Calu3 (cell line): ENCODE measurements at regions not wholly inside any gene's neighbourhood (a gene's known extent, or its start where the extent isn't known, plus 50 kb on each side); places are given as distances from the start of the nearest gene placed in this dataset.

Experiments
- BruUV-seq: library from RNA; stranded (reverse); fragments of 400-500 nt; replicated peaks from 2 replicates; lab custom pipeline; 2021; lab: Mats Ljungman, UMichigan
- CTCF ChIA-PET: fragments of 300-600 bp; sonication (Branson Sonifier 250); formaldehyde crosslinking; loops from one replicate; lab custom pipeline; 2022; ENCODE audit warnings: antibody characterized with exemption; lab: Charles Lee
- DNase-seq: peaks from one replicate; pipeline ENCODE4 v3.0.0; 2022
- H3K27ac Mint-ChIP-seq: one replicate; pipeline ENCODE4 v1.8.0; 2022; ENCODE audit warnings: mixed read lengths; ENCODE audit not compliant: unreplicated experiment
- H3K27me3 Mint-ChIP-seq: one replicate; pipeline ENCODE4 v1.8.0; 2022; ENCODE audit warnings: mixed read lengths; ENCODE audit not compliant: unreplicated experiment
- H3K36me3 Mint-ChIP-seq: one replicate; pipeline ENCODE4 v1.8.0; 2022; ENCODE audit warnings: mild to moderate bottlenecking, moderate library complexity, mixed read lengths; ENCODE audit not compliant: insufficient read depth, unreplicated experiment
- H3K4me1 Mint-ChIP-seq: one replicate; pipeline ENCODE4 v1.8.0; 2022; ENCODE audit warnings: mild to moderate bottlenecking, low read depth, mixed read lengths; ENCODE audit not compliant: unreplicated experiment
- H3K4me3 Mint-ChIP-seq: one replicate; pipeline ENCODE4 v1.8.0; 2022; ENCODE audit warnings: mild to moderate bottlenecking, low read depth, moderate library complexity, mixed read lengths; ENCODE audit not compliant: unreplicated experiment
- H3K9me3 Mint-ChIP-seq: one replicate; pipeline ENCODE4 v1.8.0; 2022; ENCODE audit warnings: low read depth, mixed read lengths; ENCODE audit not compliant: unreplicated experiment
- CTCF ChIP-seq: fragments of 200-600 bp; IDR thresholded peaks from one replicate; pipeline ENCODE4 v1.8.0; 2022; ENCODE audit warnings: antibody characterized with exemption; ENCODE audit not compliant: unreplicated experiment
- intact Hi-C: fragments of 100-400 bp; cut with micrococcal nuclease; formaldehyde crosslinking; loops from one replicate; pipeline ENCODE4 v1.10.0; 2022; ENCODE audit not compliant: unreplicated experiment

DNA sequence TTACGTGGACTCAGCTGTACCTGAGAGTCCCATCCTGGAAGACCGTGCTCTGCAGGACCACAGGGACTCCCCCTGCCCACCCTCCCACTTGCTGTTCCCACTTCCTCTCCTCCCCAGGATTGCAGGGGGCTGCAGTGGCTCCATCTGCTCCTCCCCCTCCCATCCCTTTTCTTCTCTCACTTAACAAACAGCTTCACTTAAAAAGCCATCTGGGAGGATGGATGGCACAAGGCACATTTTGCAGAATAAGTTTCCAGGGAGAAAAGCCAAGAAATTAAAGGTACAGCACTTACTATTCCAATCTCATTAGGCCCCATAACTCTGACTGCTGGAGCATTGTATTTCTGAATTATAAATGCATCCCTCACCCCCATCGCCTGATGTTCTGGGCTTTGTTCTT lies 458.7 kb downstream of the PTPRU start:
- Mint-ChIP-seq H3K36me3 (no peaks in the 10 kb centered on the region), H3K9me3 (peaks cover 3% of the 10 kb centered on the region), H3K27ac (no peak overlapping the region), H3K27me3 (peaks cover 100% of the 10 kb centered on the region), H3K4me3 (no peak overlapping the region), H3K4me1 (no peaks in the 10 kb centered on the region)
- BruUV-seq = no TSS peak
- CTCF ChIA-PET = interaction anchor here (0.9 to 1.4 kb wide), 2 partner anchors 8 to 685 kb away, joined by 3 read pairs; no protein-coding TSS in a partner anchor
- no peak for TF ChIP-seq CTCF
- intact Hi-C loops = no loop called here
- DNase-seq = no peak

- Mint-ChIP-seq H3K27ac (no peak overlapping the region), H3K4me1 (no peaks in the 10 kb centered on the region), H3K36me3 (no peaks in the 10 kb centered on the region), H3K4me3 (no peak overlapping the region), H3K9me3 (peaks cover 3% of the 10 kb centered on the region), H3K27me3 (peaks cover 100% of the 10 kb centered on the region)
- no peak for DNase-seq
- TF ChIP-seq CTCF = no peak
- BruUV-seq = no TSS peak
- CTCF ChIA-PET = interaction anchor here (0.6 kb wide), 1 partner anchor 51 kb away, joined by 4 read pairs; no protein-coding TSS in a partner anchor
- intact Hi-C loops = no loop called here
Observed at GRCh38 chr1:29691499-29691898, 455.2 kb downstream of the PTPRU start.

- Mint-ChIP-seq H3K4me1 (no peaks in the 10 kb centered on the region), H3K36me3 (no peaks in the 10 kb centered on the region), H3K27ac (no peak overlapping the region), H3K9me3 (peaks cover 3% of the 10 kb centered on the region), H3K4me3 (no peak overlapping the region), H3K27me3 (peaks cover 100% of the 10 kb centered on the region)
- DNase-seq = no peak
- intact Hi-C loops = no loop called here
- CTCF ChIA-PET = no interaction called here
- no peak for TF ChIP-seq CTCF
- BruUV-seq = no TSS peak
Observed at GRCh38 chr1:29690156-29690555, 453.8 kb downstream of the PTPRU start.

- peaks cover 3% of the 10 kb centered on the region for H3K9me3 Mint-ChIP-seq
- no peak for DNase-seq
- intact Hi-C loops = no loop called here
- BruUV-seq = no TSS peak
- no peaks in the 10 kb centered on the region for H3K4me1 Mint-ChIP-seq
- no peaks in the 10 kb centered on the region for H3K36me3 Mint-ChIP-seq
- H3K27ac Mint-ChIP-seq = no peak overlapping the region
- no peak overlapping the region for H3K4me3 Mint-ChIP-seq
- CTCF ChIA-PET = interaction anchor here (0.6 to 1.1 kb wide), 3 partner anchors 12 to 188 kb away, joined by 3 to 4 read pairs (median 3); no protein-coding TSS in a partner anchor
- TF ChIP-seq CTCF = no peak
- peaks cover 100% of the 10 kb centered on the region for H3K27me3 Mint-ChIP-seq
Observed at GRCh38 chr1:29689372-29690030, 453.2 kb downstream of the PTPRU start.
